Neural cell (in vitro differentiated cells): ENCODE measurements at regions not wholly inside any gene's neighbourhood (a gene's known extent, or its start where the extent isn't known, plus 50 kb on each side); places are given as distances from the start of the nearest gene placed in this dataset.

Source experiments
- EP300 ChIP-seq: fragments of 450-650 bp; conservative IDR thresholded peaks from 2 replicates; pipeline ENCODE4 v1.6.1; 2014; ENCODE audit warnings: antibody characterized with exemption, mild to moderate bottlenecking, moderate library complexity; ENCODE audit not compliant: poor library complexity, severe bottlenecking
- EZH2 ChIP-seq: fragments of 200-600, 300-800 bp; shearing (Covaris generic), sonication (generic); IDR thresholded peaks from 2 replicates; pipeline ENCODE4 v1.6.1; 2014; ENCODE audit warnings: antibody characterized with exemption, low read length, borderline replicate concordance, mild to moderate bottlenecking; ENCODE audit not compliant: insufficient read depth, poor library complexity, severe bottlenecking
- MXI1 ChIP-seq: fragments of 450-650 bp; conservative IDR thresholded peaks from 2 replicates; pipeline ENCODE4 v1.6.1; 2014; ENCODE audit warnings: antibody characterized with exemption, mild to moderate bottlenecking; ENCODE audit not compliant: poor library complexity, severe bottlenecking
- POLR2AphosphoS5 ChIP-seq: IDR thresholded peaks from 2 replicates; pipeline ENCODE4 v1.6.1; 2012
- RAD21 ChIP-seq: fragments of 450-650 bp; conservative IDR thresholded peaks from 2 replicates; pipeline ENCODE4 v1.6.1; 2014; ENCODE audit warnings: antibody characterized with exemption, mild to moderate bottlenecking, moderate library complexity
- TAF1 ChIP-seq: IDR thresholded peaks from 2 replicates; pipeline ENCODE4 v1.6.1; 2012; ENCODE audit warnings: low read depth
- TF ChIP-seq, protein P1 (sequence below): fragments of 450-650 bp; IDR thresholded peaks from 2 replicates; pipeline ENCODE4 v1.5.1; 2014; ENCODE audit warnings: antibody characterized with exemption, mild to moderate bottlenecking, moderate library complexity; ENCODE audit not compliant: poor library complexity, severe bottlenecking

DNA sequence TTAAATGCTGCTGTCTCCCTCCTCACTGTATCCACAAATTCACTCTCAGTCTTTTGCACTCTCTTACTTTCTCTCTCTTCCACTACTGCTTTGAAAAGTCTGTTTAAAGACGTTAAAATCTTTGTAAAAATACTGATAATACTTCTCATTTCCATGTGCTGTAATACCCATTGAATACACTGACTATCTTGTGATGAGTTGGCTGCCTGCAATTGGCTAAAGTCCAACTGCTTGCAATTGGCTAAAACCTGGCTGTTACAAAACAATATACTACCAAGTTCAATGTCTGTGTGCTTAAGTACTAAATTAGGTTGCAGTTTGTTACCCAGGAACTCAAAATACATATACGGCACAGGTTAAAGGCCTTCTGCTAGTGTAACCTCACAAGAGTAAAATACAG lies 264.8 kb downstream of the THBS2 start:
- TF ChIP-seq, protein P1, sequence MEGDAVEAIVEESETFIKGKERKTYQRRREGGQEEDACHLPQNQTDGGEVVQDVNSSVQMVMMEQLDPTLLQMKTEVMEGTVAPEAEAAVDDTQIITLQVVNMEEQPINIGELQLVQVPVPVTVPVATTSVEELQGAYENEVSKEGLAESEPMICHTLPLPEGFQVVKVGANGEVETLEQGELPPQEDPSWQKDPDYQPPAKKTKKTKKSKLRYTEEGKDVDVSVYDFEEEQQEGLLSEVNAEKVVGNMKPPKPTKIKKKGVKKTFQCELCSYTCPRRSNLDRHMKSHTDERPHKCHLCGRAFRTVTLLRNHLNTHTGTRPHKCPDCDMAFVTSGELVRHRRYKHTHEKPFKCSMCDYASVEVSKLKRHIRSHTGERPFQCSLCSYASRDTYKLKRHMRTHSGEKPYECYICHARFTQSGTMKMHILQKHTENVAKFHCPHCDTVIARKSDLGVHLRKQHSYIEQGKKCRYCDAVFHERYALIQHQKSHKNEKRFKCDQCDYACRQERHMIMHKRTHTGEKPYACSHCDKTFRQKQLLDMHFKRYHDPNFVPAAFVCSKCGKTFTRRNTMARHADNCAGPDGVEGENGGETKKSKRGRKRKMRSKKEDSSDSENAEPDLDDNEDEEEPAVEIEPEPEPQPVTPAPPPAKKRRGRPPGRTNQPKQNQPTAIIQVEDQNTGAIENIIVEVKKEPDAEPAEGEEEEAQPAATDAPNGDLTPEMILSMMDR, result no peak
- TF ChIP-seq EZH2 (no peak), TAF1 (no peak), MXI1 (no peak), POLR2AphosphoS5 (no peak), RAD21 (no peak), EP300 (no peak)
